ENCODE measurements at regions not wholly inside any gene's neighbourhood (a gene's known extent, or its start where the extent isn't known, plus 50 kb on each side); places are given as distances from the start of the nearest gene placed in this dataset.

DNA sequence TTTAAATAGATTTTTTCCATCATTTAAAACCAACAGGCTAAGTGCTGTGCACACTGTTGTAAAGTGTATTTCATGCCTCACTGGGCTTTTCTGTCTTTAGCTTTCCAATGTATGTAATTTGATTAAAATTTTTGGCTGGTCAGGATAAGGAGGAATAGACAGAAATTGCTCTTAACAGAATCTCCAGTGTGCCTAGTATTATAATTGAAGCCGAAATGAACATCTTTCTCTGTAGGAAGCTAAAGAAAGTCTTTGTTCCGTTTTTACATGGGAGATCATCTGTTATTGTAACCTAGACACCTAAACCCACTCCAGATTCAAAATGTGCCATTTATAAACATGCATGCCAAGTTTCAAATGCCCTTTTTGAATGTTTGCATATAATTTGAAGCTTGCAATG is 54.5 kb upstream of the SMIM15 start:
- TF ChIP-seq EZH2phosphoT487 (IDR thresholded peaks at IDR 0.05) (no peak), EZH2 (IDR thresholded peaks at IDR 0.05) (no peak)
- TF ChIP-seq, protein P1, sequence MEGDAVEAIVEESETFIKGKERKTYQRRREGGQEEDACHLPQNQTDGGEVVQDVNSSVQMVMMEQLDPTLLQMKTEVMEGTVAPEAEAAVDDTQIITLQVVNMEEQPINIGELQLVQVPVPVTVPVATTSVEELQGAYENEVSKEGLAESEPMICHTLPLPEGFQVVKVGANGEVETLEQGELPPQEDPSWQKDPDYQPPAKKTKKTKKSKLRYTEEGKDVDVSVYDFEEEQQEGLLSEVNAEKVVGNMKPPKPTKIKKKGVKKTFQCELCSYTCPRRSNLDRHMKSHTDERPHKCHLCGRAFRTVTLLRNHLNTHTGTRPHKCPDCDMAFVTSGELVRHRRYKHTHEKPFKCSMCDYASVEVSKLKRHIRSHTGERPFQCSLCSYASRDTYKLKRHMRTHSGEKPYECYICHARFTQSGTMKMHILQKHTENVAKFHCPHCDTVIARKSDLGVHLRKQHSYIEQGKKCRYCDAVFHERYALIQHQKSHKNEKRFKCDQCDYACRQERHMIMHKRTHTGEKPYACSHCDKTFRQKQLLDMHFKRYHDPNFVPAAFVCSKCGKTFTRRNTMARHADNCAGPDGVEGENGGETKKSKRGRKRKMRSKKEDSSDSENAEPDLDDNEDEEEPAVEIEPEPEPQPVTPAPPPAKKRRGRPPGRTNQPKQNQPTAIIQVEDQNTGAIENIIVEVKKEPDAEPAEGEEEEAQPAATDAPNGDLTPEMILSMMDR (IDR thresholded peaks at IDR 0.05) = no peak
